ENCODE measurements at regions not wholly inside any gene's neighbourhood (a gene's known extent, or its start where the extent isn't known, plus 50 kb on each side); places are given as distances from the start of the nearest gene placed in this dataset.

DNA sequence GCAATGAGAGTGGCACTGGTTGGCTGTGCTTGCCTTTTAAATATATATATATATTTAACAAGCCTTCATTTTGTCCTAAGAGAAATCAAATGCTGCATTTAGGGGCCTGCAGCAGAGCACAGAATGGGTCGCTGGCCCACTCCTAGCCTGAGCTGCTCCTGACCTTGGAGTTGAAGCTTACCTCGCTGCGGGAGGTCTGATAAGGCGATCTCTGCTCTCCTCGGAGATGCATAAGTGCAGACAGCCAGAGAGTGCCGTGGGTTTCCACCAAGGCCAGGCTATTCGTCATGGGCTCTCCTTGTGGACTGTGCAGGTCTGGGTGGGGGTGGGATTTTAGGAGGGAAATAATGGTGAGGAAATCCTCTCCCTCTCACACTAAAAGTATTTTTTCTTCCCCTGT is 99.5 kb upstream of the IKZF1 start:
- DNase-seq (ENCODE audit: low read depth), result no peak

DNA sequence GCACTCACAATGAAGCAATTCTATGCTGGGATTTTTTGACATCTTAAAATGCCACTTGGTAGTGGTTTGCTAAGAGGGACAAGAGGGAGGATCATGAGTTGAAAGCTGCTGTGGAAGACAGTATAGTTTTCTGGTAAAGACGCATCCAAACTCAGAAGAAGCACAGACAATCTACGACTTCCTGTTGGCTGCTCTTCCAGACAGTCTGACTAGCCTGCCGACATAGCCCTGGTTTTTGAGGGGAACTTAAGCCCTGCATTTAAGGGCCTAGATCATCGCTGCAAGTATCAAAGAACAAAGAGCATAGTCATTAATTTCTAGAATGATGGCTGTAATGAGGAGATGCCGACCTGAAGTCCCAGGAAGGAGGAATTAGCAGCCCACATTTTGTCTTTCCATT is 99.9 kb upstream of the IKZF1 start:
- no peak for DNase-seq (ENCODE audit: low read depth)
- in situ Hi-C loops (cut with HindIII; ENCODE audit: low sequenced_read_pairs), result no loop called here
- no peak overlapping the region for H3K4me3 ChIP-seq (ENCODE audit: low read depth, low read length)
- TF ChIP-seq CTCF (IDR thresholded peaks at IDR 0.05; ENCODE audit: low read depth, low read length, missing control alignments), result no peak

More for the DNA sequence above, 99.5 kb upstream of the IKZF1 start:
- in situ Hi-C loops (cut with HindIII; ENCODE audit: low sequenced_read_pairs), result no loop called here
- TF ChIP-seq CTCF (IDR thresholded peaks at IDR 0.05; ENCODE audit: low read depth, low read length, missing control alignments), result no peak
- H3K4me3 ChIP-seq (ENCODE audit: low read depth, low read length), result no peak overlapping the region

DNA sequence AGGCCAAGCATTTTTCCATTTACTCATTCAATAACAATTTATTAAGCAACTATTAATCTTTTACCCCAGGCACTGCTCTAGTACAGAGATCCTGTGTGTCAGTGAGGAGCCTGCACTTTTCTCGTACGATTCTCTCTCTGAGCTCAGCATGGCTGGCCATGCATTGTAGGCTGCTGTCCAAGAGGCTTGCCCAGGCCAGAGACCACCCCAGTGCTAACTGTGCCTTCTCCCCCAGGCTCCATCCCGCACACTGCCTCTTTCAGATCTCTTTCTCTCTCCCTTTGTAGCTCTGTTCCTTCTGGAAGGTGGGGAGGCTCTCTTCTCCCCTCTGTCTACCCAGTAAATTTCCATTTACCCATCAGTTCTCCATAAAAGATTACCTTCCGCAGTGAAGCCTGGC is 101.0 kb upstream of the IKZF1 start:
- in situ Hi-C loops (cut with HindIII; ENCODE audit: low sequenced_read_pairs), result no loop called here
- no peak for TF ChIP-seq CTCF (IDR thresholded peaks at IDR 0.05; ENCODE audit: low read depth, low read length, missing control alignments)
- no peak for DNase-seq (ENCODE audit: low read depth)
- H3K4me3 ChIP-seq (ENCODE audit: low read depth, low read length), result no peak overlapping the region

DNA sequence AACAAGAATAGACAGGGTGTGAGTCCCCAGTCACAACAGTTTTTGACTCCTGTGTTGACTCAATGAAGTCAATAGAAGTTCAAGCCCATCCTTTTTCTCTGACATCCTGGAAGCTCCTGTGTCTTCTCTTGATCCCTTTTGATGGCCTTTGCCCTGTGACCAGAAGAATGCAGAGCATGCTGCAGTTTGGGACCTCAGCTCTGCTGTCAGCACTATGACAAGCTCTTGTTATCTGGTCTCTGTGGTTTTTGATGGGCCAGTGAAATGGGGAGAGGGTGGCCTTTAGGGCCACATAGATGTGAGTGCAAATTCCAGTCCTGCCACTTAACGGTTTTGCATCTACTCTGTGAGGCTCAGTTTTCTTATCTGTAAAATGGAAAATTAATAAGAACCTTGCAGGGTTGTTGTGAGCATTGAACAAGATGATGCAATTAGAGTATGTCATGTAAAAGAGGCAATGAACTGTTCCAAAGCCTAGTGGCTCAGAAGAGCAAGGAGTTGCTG is 102.4 kb upstream of the IKZF1 start:
- DNase-seq (ENCODE audit: low read depth), result no peak
- TF ChIP-seq CTCF (IDR thresholded peaks at IDR 0.05; ENCODE audit: low read depth, low read length, missing control alignments), result no peak
- no peak overlapping the region for H3K4me3 ChIP-seq (ENCODE audit: low read depth, low read length)
- in situ Hi-C loops (cut with HindIII; ENCODE audit: low sequenced_read_pairs), result no loop called here

- H3K4me3 ChIP-seq (ENCODE audit: low read depth, low read length), result no peak overlapping the region
- no peak for DNase-seq (ENCODE audit: low read depth)
- TF ChIP-seq CTCF (IDR thresholded peaks at IDR 0.05; ENCODE audit: low read depth, low read length, missing control alignments), result no peak
- in situ Hi-C loops (cut with HindIII; ENCODE audit: low sequenced_read_pairs), result no loop called here
Observed at GRCh38 chr7:50199824-50200223, 104.7 kb upstream of the IKZF1 start.

DNA sequence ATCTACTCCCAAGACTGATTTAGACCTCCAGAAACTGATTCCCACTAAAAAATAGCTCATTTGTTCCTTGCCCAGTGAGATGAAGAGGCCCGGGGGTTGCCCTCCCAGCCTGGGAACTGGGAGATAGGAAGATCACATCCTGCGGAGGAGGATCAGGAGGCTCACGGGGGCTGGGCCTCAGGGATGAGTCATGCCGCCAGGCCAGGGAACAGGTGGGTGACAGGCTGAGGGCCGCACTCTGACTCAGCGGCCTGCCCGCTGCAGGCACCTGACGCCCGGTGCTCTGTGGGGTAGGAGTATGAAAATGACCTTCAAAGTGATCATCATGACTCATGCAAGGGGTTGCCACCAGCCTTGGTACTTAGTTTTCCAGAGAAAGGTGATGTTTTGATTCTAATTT is 104.5 kb upstream of the ZPBP start:
- H3K4me3 ChIP-seq (ENCODE audit: low read depth, low read length), result no peak overlapping the region
- DNase-seq (ENCODE audit: low read depth), result no peak
- in situ Hi-C loops (cut with HindIII; ENCODE audit: low sequenced_read_pairs), result no loop called here
- TF ChIP-seq CTCF (IDR thresholded peaks at IDR 0.05; ENCODE audit: low read depth, low read length, missing control alignments), result no peak

GRCh38 chr7:50196719-50197118 is 103.7 kb upstream of the ZPBP start:
- H3K4me3 ChIP-seq (ENCODE audit: low read depth, low read length), result no peak overlapping the region
- no peak for DNase-seq (ENCODE audit: low read depth)
- TF ChIP-seq CTCF (IDR thresholded peaks at IDR 0.05; ENCODE audit: low read depth, low read length, missing control alignments), result no peak
- in situ Hi-C loops (cut with HindIII; ENCODE audit: low sequenced_read_pairs), result no loop called here
